Keratinocyte (primary cell): ENCODE measurements at regions not wholly inside any gene's neighbourhood (a gene's known extent, or its start where the extent isn't known, plus 50 kb on each side); places are given as distances from the start of the nearest gene placed in this dataset.

Experiments used
- DNase-seq: peaks from one replicate; pipeline ENCODE4 v3.0.0-alpha.2; 2011; ENCODE audit warnings: low read depth, missing footprints, low spot score
- FAIRE-seq: peaks from 2 replicates; lab custom pipeline; 2011; peaks lifted over from hg19 to GRCh38; lab: Jason Lieb, UNC
- H2AFZ ChIP-seq: 2 replicates; pipeline ENCODE4 v1.6.0; 2012; ENCODE audit warnings: low read length, control low read depth, inconsistent platforms; ENCODE audit not compliant: control insufficient read depth
- H3K27ac ChIP-seq: 2 replicates; pipeline ENCODE4 v1.5.1; 2011; ENCODE audit warnings: low read length; ENCODE audit not compliant: control insufficient read depth, insufficient read depth
- H3K27me3 ChIP-seq: 3 replicates; pipeline ENCODE4 v1.6.0; 2011; ENCODE audit warnings: low read length; ENCODE audit not compliant: control insufficient read depth, insufficient read depth; ENCODE audit errors: extremely low read depth
- H3K36me3 ChIP-seq, 2 experiments: 2 replicates in 1 of 2; 3 replicates in 1 of 2; pipeline ENCODE4 v1.5.1; 2011; ENCODE audit warnings: low read length in 2 of 2, mild to moderate bottlenecking in 1 of 2; ENCODE audit not compliant: control insufficient read depth in 2 of 2, insufficient read depth in 2 of 2; ENCODE audit errors: extremely low read depth in 1 of 2
- H3K4me1 ChIP-seq: 3 replicates; pipeline ENCODE4 v1.5.1; 2011; ENCODE audit warnings: low read length; ENCODE audit not compliant: control insufficient read depth, insufficient read depth; ENCODE audit errors: extremely low read depth
- H3K4me2 ChIP-seq: 3 replicates; pipeline ENCODE4 v1.6.0; 2011; ENCODE audit warnings: low read depth, low read length; ENCODE audit not compliant: control insufficient read depth, insufficient read depth; ENCODE audit errors: extremely low read depth
- H3K4me3 ChIP-seq, 3 experiments: fragments of 200-600 bp in 1 of 3; sonication (generic) in 1 of 3; 2 replicates in 2 of 3; 3 replicates in 1 of 3; pipeline ENCODE4 v1.5.1; 2011 to 2016; ENCODE audit warnings: low read length in 3 of 3, mild to moderate bottlenecking in 3 of 3, control low read depth in 2 of 3, inconsistent platforms in 1 of 3, low read depth in 1 of 3, mixed read lengths in 1 of 3, mixed run types in 1 of 3, moderate library complexity in 1 of 3; ENCODE audit not compliant: control insufficient read depth in 2 of 3, insufficient read depth in 2 of 3; ENCODE audit errors: extremely low read depth in 1 of 3
- H3K79me2 ChIP-seq: 2 replicates; pipeline ENCODE4 v1.6.0; 2012; ENCODE audit warnings: low read length; ENCODE audit not compliant: control insufficient read depth, insufficient read depth
- H3K9ac ChIP-seq: 3 replicates; pipeline ENCODE4 v1.6.0; 2011; ENCODE audit warnings: low read length; ENCODE audit not compliant: control insufficient read depth, insufficient read depth; ENCODE audit errors: extremely low read depth
- H3K9me1 ChIP-seq: 3 replicates; pipeline ENCODE4 v1.6.0; 2011; ENCODE audit warnings: low read length; ENCODE audit not compliant: control insufficient read depth, insufficient read depth; ENCODE audit errors: extremely low read depth
- H3K9me3 ChIP-seq: 2 replicates; pipeline ENCODE4 v1.5.1; 2012; ENCODE audit warnings: low read depth, low read length; ENCODE audit not compliant: control insufficient read depth
- H4K20me1 ChIP-seq: 3 replicates; pipeline ENCODE4 v1.6.0; 2011; ENCODE audit warnings: low read length; ENCODE audit not compliant: control insufficient read depth, insufficient read depth; ENCODE audit errors: extremely low read depth
- CTCF ChIP-seq, 3 experiments: IDR thresholded peaks in 1 of 3; conservative IDR thresholded peaks in 1 of 3; optimal IDR thresholded peaks in 1 of 3; 2 replicates in 2 of 3; 3 replicates in 1 of 3; pipeline versions ENCODE3 to v1.5.1; 2011; ENCODE audit warnings: low read length in 3 of 3, mild to moderate bottlenecking in 3 of 3, moderate library complexity in 2 of 3, control low read depth in 1 of 3, inconsistent platforms in 1 of 3; ENCODE audit not compliant: insufficient read depth in 2 of 3; ENCODE audit errors: extremely low read depth in 1 of 3
- EZH2 ChIP-seq: IDR thresholded peaks from one replicate; pipeline ENCODE4 v1.6.1; 2012; ENCODE audit warnings: inconsistent platforms, mild to moderate bottlenecking, low read length, moderate library complexity
- dilution Hi-C: fragments of 300-500 bp; cut with MboI; formaldehyde crosslinking; loops from one replicate; pipeline ENCODE4 v1.7.0; 2020; ENCODE audit warnings: low sequenced_read_pairs; ENCODE audit not compliant: extremely low pct_ligation_motif_present

- no peak overlapping the region for H3K9ac ChIP-seq
- no peak overlapping the region for H3K4me2 ChIP-seq
- no peaks in the 10 kb centered on the region for H3K36me3 ChIP-seq
- no peaks in the 10 kb centered on the region for H4K20me1 ChIP-seq
- no peak overlapping the region for H3K27ac ChIP-seq
- no peaks in the 10 kb centered on the region for H3K27me3 ChIP-seq
- no peak for DNase-seq
- no peaks in the 10 kb centered on the region for H3K9me3 ChIP-seq
- FAIRE-seq, result no peak
- H3K9me1 ChIP-seq, result no peaks in the 10 kb centered on the region
- H3K4me3 ChIP-seq, result no peak overlapping the region
- dilution Hi-C loops, result no loop called here
- H3K79me2 ChIP-seq, result no peaks in the 10 kb centered on the region
- no peaks in the 10 kb centered on the region for H3K4me1 ChIP-seq
- no peak overlapping the region for H2AFZ ChIP-seq
- TF ChIP-seq EZH2 (no peak), CTCF (optimal IDR thresholded peaks at IDR 0.05 in 1 of 3, IDR thresholded peaks at IDR 0.05 in 1 of 3, conservative IDR thresholded peaks at IDR 0.05 in 1 of 3; ENCODE audit: extremely low read depth in 1 of 3, insufficient read depth in 2 of 3, low read length in 3 of 3) (no peak)
Observed at GRCh38 chrX:113892401-113892800, 691.5 kb upstream of the HTR2C start.

GRCh38 chrX:113873056-113873455 is 710.8 kb upstream of the HTR2C start:
- Histone ChIP-seq H3K27ac (no peak overlapping the region), H3K79me2 (no peaks in the 10 kb centered on the region), H3K9me1 (no peaks in the 10 kb centered on the region), H3K36me3 (no peaks in the 10 kb centered on the region), H3K9me3 (no peaks in the 10 kb centered on the region), H3K4me1 (no peaks in the 10 kb centered on the region), H4K20me1 (no peaks in the 10 kb centered on the region), H3K9ac (no peak overlapping the region), H3K4me3 (no peak overlapping the region), H3K4me2 (no peak overlapping the region), H3K27me3 (no peaks in the 10 kb centered on the region), H2AFZ (no peak overlapping the region)
- no peak for FAIRE-seq
- DNase-seq, result no peak
- dilution Hi-C loops, result no loop called here
- TF ChIP-seq CTCF (optimal IDR thresholded peaks at IDR 0.05 in 1 of 3, IDR thresholded peaks at IDR 0.05 in 1 of 3, conservative IDR thresholded peaks at IDR 0.05 in 1 of 3; ENCODE audit: extremely low read depth in 1 of 3, insufficient read depth in 2 of 3, low read length in 3 of 3) (no peak), EZH2 (no peak)
